ENCODE measurements at regions not wholly inside any gene's neighbourhood (a gene's known extent, or its start where the extent isn't known, plus 50 kb on each side); places are given as distances from the start of the nearest gene placed in this dataset.

GRCh38 chrX:8887004-8887403 is 85.8 kb upstream of the FAM9A start:
- Histone ChIP-seq H3K27ac (ENCODE audit: low read depth in 1 of 2, low read length in 2 of 2) (no peak overlapping the region), H3K4me3 (ENCODE audit: low read length in 2 of 2) (no peak overlapping the region), H3K27me3 (ENCODE audit: control insufficient read depth in 1 of 2, insufficient read depth in 2 of 2, low read length in 1 of 2) (no peaks in the 10 kb centered on the region), H3K4me1 (ENCODE audit: control insufficient read depth in 1 of 2, insufficient read depth in 2 of 2, low read length in 2 of 2) (peaks cover 0 to 7% of the 10 kb centered on the region in 2 donors), H3K9me3 (ENCODE audit: control insufficient read depth, low read length) (no peaks in the 10 kb centered on the region), H3K36me3 (ENCODE audit: control insufficient read depth in 1 of 2, insufficient read depth in 2 of 2, low read length in 1 of 2) (no peaks in the 10 kb centered on the region)
- WGBS, 2 donors = 13 to 43% methylated on average over 3 of the region's 3 CpGs
- intact Hi-C loops (cut with DNase I) = no loop called here
- ATAC-seq (ENCODE audit: low FRiP score) (no peak), DNase-seq (no peak)

GRCh38 chrX:8879750-8880149 is 78.6 kb upstream of the FAM9A start:
- Histone ChIP-seq H3K36me3 (ENCODE audit: control insufficient read depth in 1 of 2, insufficient read depth in 2 of 2, low read length in 1 of 2) (no peaks in the 10 kb centered on the region), H3K9me3 (ENCODE audit: control insufficient read depth, low read length) (no peaks in the 10 kb centered on the region), H3K27me3 (ENCODE audit: control insufficient read depth in 1 of 2, insufficient read depth in 2 of 2, low read length in 1 of 2) (no peaks in the 10 kb centered on the region), H3K4me3 (ENCODE audit: low read length in 2 of 2) (no peak overlapping the region), H3K27ac (ENCODE audit: low read depth in 1 of 2, low read length in 2 of 2) (no peak overlapping the region), H3K4me1 (ENCODE audit: control insufficient read depth in 1 of 2, insufficient read depth in 2 of 2, low read length in 2 of 2) (no peaks in the 10 kb centered on the region)
- WGBS, 2 donors = 48 to 81% methylated on average over 4 of the region's 4 CpGs
- ATAC-seq (ENCODE audit: low FRiP score) = no peak
- intact Hi-C loops (cut with DNase I) = no loop called here
- no peak for DNase-seq

GRCh38 chrX:8873956-8874355 is 72.8 kb upstream of the FAM9A start:
- Histone ChIP-seq H3K27me3 (ENCODE audit: control insufficient read depth in 1 of 2, insufficient read depth in 2 of 2, low read length in 1 of 2) (no peaks in the 10 kb centered on the region), H3K4me3 (ENCODE audit: low read length in 2 of 2) (no peak overlapping the region), H3K9me3 (ENCODE audit: control insufficient read depth, low read length) (no peaks in the 10 kb centered on the region), H3K36me3 (ENCODE audit: control insufficient read depth in 1 of 2, insufficient read depth in 2 of 2, low read length in 1 of 2) (no peaks in the 10 kb centered on the region), H3K4me1 (ENCODE audit: control insufficient read depth in 1 of 2, insufficient read depth in 2 of 2, low read length in 2 of 2) (no peaks in the 10 kb centered on the region), H3K27ac (ENCODE audit: low read depth in 1 of 2, low read length in 2 of 2) (no peak overlapping the region)
- 61 to 71% methylated on average over 3 of the region's 3 CpGs for WGBS, 2 donors
- intact Hi-C loops (cut with DNase I) = no loop called here
- no peak for DNase-seq
- ATAC-seq (ENCODE audit: low FRiP score) = no peak

- no peaks in the 10 kb centered on the region for H3K9me3 ChIP-seq (ENCODE audit: control insufficient read depth, low read length)
- intact Hi-C loops (cut with DNase I) = no loop called here
- ATAC-seq (ENCODE audit: low FRiP score) (no peak), DNase-seq (no peak)
- no peaks in the 10 kb centered on the region for H3K27me3 ChIP-seq (ENCODE audit: control insufficient read depth in 1 of 2, insufficient read depth in 2 of 2, low read length in 1 of 2)
- no peak overlapping the region for H3K27ac ChIP-seq (ENCODE audit: low read depth in 1 of 2, low read length in 2 of 2)
- WGBS, 2 donors = 89 to 96% methylated on average over 2 of the region's 2 CpGs
- no peak overlapping the region for H3K4me3 ChIP-seq (ENCODE audit: low read length in 2 of 2)
- H3K36me3 ChIP-seq (ENCODE audit: control insufficient read depth in 1 of 2, insufficient read depth in 2 of 2, low read length in 1 of 2) = no peaks in the 10 kb centered on the region
- H3K4me1 ChIP-seq (ENCODE audit: control insufficient read depth in 1 of 2, insufficient read depth in 2 of 2, low read length in 2 of 2) = no peaks in the 10 kb centered on the region
These were observed 71.9 kb upstream of the FAM9A start for GRCh38 chrX:8873102-8873501.

GRCh38 chrX:8870411-8870810 is 69.2 kb upstream of the FAM9A start:
- Histone ChIP-seq H3K27ac (ENCODE audit: low read depth in 1 of 2, low read length in 2 of 2) (no peak overlapping the region), H3K4me3 (ENCODE audit: low read length in 2 of 2) (no peak overlapping the region), H3K9me3 (ENCODE audit: control insufficient read depth, low read length) (no peaks in the 10 kb centered on the region), H3K36me3 (ENCODE audit: control insufficient read depth in 1 of 2, insufficient read depth in 2 of 2, low read length in 1 of 2) (no peaks in the 10 kb centered on the region), H3K27me3 (ENCODE audit: control insufficient read depth in 1 of 2, insufficient read depth in 2 of 2, low read length in 1 of 2) (no peaks in the 10 kb centered on the region), H3K4me1 (ENCODE audit: control insufficient read depth in 1 of 2, insufficient read depth in 2 of 2, low read length in 2 of 2) (no peaks in the 10 kb centered on the region)
- whole genome bisulfite sequencing, 2 donors = 60 to 80% methylated on average over 3 of the region's 3 CpGs
- intact Hi-C loops (cut with DNase I) = no loop called here
- ATAC-seq (ENCODE audit: low FRiP score) = no peak
- DNase-seq = no peak

GRCh38 chrX:8869812-8870211 is 68.6 kb upstream of the FAM9A start:
- ATAC-seq (ENCODE audit: low FRiP score) = no peak
- no peaks in the 10 kb centered on the region for H3K27me3 ChIP-seq (ENCODE audit: control insufficient read depth in 1 of 2, insufficient read depth in 2 of 2, low read length in 1 of 2)
- DNase-seq = no peak
- no peak overlapping the region for H3K27ac ChIP-seq (ENCODE audit: low read depth in 1 of 2, low read length in 2 of 2)
- intact Hi-C loops (cut with DNase I) = loop anchor here (5.0 kb wide), 1 partner anchor 837 kb away; no protein-coding TSS in a partner anchor
- no peaks in the 10 kb centered on the region for H3K4me1 ChIP-seq (ENCODE audit: control insufficient read depth in 1 of 2, insufficient read depth in 2 of 2, low read length in 2 of 2)
- no peak overlapping the region for H3K4me3 ChIP-seq (ENCODE audit: low read length in 2 of 2)
- H3K36me3 ChIP-seq (ENCODE audit: control insufficient read depth in 1 of 2, insufficient read depth in 2 of 2, low read length in 1 of 2) = no peaks in the 10 kb centered on the region
- H3K9me3 ChIP-seq (ENCODE audit: control insufficient read depth, low read length) = no peaks in the 10 kb centered on the region

GRCh38 chrX:8868906-8869305 is 67.7 kb upstream of the FAM9A start:
- 1 to 22% methylated on average over 3 of the region's 3 CpGs for WGBS, 2 donors

GRCh38 chrX:8868070-8868773 is 67.0 kb upstream of the FAM9A start:
- DNase-seq = no peak
- 58 to 82% methylated on average over 5 of the region's 5 CpGs for WGBS, 2 donors

More at GRCh38 chrX:8868906-8869305, 67.7 kb upstream of the FAM9A start:
- no peaks in the 10 kb centered on the region for H3K27me3 ChIP-seq (ENCODE audit: control insufficient read depth in 1 of 2, insufficient read depth in 2 of 2, low read length in 1 of 2)
- H3K27ac ChIP-seq (ENCODE audit: low read depth in 1 of 2, low read length in 2 of 2) = no peak overlapping the region
- ATAC-seq (ENCODE audit: low FRiP score) (no peak), DNase-seq (no peak)
- no peak overlapping the region for H3K4me3 ChIP-seq (ENCODE audit: low read length in 2 of 2)
- no peaks in the 10 kb centered on the region for H3K36me3 ChIP-seq (ENCODE audit: control insufficient read depth in 1 of 2, insufficient read depth in 2 of 2, low read length in 1 of 2)
- H3K9me3 ChIP-seq (ENCODE audit: control insufficient read depth, low read length) = no peaks in the 10 kb centered on the region
- H3K4me1 ChIP-seq (ENCODE audit: control insufficient read depth in 1 of 2, insufficient read depth in 2 of 2, low read length in 2 of 2) = no peaks in the 10 kb centered on the region
- intact Hi-C loops (cut with DNase I) = loop anchor here (5.0 kb wide), 1 partner anchor 838 kb away; no protein-coding TSS in a partner anchor

GRCh38 chrX:8867406-8867805 is 66.2 kb upstream of the FAM9A start:
- no peaks in the 10 kb centered on the region for H3K27me3 ChIP-seq (ENCODE audit: control insufficient read depth in 1 of 2, insufficient read depth in 2 of 2, low read length in 1 of 2)
- no peaks in the 10 kb centered on the region for H3K9me3 ChIP-seq (ENCODE audit: control insufficient read depth, low read length)
- H3K4me1 ChIP-seq (ENCODE audit: control insufficient read depth in 1 of 2, insufficient read depth in 2 of 2, low read length in 2 of 2) = no peaks in the 10 kb centered on the region
- H3K36me3 ChIP-seq (ENCODE audit: control insufficient read depth in 1 of 2, insufficient read depth in 2 of 2, low read length in 1 of 2) = no peaks in the 10 kb centered on the region
- no peak for ATAC-seq (ENCODE audit: low FRiP score)
- H3K27ac ChIP-seq (ENCODE audit: low read depth in 1 of 2, low read length in 2 of 2) = no peak overlapping the region
- intact Hi-C loops (cut with DNase I) = loop anchor here (5.0 kb wide), 1 partner anchor 840 kb away; no protein-coding TSS in a partner anchor
- WGBS, 2 donors = 61 to 70% methylated on average over 2 of the region's 2 CpGs
- DNase-seq = no peak
- no peak overlapping the region for H3K4me3 ChIP-seq (ENCODE audit: low read length in 2 of 2)

More at GRCh38 chrX:8868070-8868773, 67.0 kb upstream of the FAM9A start:
- Histone ChIP-seq H3K9me3 (ENCODE audit: control insufficient read depth, low read length) (no peaks in the 10 kb centered on the region), H3K36me3 (ENCODE audit: control insufficient read depth in 1 of 2, insufficient read depth in 2 of 2, low read length in 1 of 2) (no peaks in the 10 kb centered on the region), H3K4me1 (ENCODE audit: control insufficient read depth in 1 of 2, insufficient read depth in 2 of 2, low read length in 2 of 2) (no peaks in the 10 kb centered on the region), H3K4me3 (ENCODE audit: low read length in 2 of 2) (no peak overlapping the region), H3K27ac (ENCODE audit: low read depth in 1 of 2, low read length in 2 of 2) (no peak overlapping the region), H3K27me3 (ENCODE audit: control insufficient read depth in 1 of 2, insufficient read depth in 2 of 2, low read length in 1 of 2) (no peaks in the 10 kb centered on the region)
- intact Hi-C loops (cut with DNase I) = loop anchor here (5.0 kb wide), 1 partner anchor 839 kb away; no protein-coding TSS in a partner anchor
- ATAC-seq (ENCODE audit: low FRiP score) = no peak
